IMR-90 (cell line): ENCODE measurements at regions not wholly inside any gene's neighbourhood (a gene's known extent, or its start where the extent isn't known, plus 50 kb on each side); places are given as distances from the start of the nearest gene placed in this dataset.
A peak's percentile ranks its signal among the peaks of the same experiment; 100 is the strongest.

ENCODE experiments used
- ATAC-seq: fragments of 200-7000 bp; cut with Tn5 transposase; 2 replicates; pipeline ENCODE4 v1.9.1; 2020; ENCODE audit warnings: low read depth, mild to moderate bottlenecking, moderate library complexity
- BruUV-seq: library from RNA; stranded (reverse); fragments of 400-500 nt; replicated peaks from 2 replicates; lab custom pipeline; 2021; lab: Mats Ljungman, UMichigan
- CTCF ChIA-PET: fragments of 300-600 bp; formaldehyde crosslinking; extraction: SDS; loops from one replicate; lab custom pipeline; 2021; ENCODE audit warnings: antibody characterized with exemption; lab: Yijun Ruan, JAX
- POLR2A ChIA-PET: fragments of 300-600 bp; sonication (Branson Sonifier 250); formaldehyde crosslinking; loops from one replicate; lab custom pipeline; 2022; ENCODE audit warnings: antibody characterized with exemption; ENCODE audit not compliant: unreplicated experiment; lab: Charles Lee
- DNase-seq: peaks from one replicate; pipeline ENCODE4 v3.0.0; 2013
- H2AFZ ChIP-seq: replicated peaks from 2 replicates; pipeline ENCODE3; 2013; ENCODE audit warnings: low read length, mild to moderate bottlenecking; ENCODE audit not compliant: poor library complexity
- H2AK5ac ChIP-seq: 2 replicates; pipeline ENCODE4 v1.6.1; 2013; ENCODE audit warnings: low read depth, low read length, inconsistent platforms
- H2AK9ac ChIP-seq: replicated peaks from 2 replicates; pipeline ENCODE3; 2013; ENCODE audit warnings: mild to moderate bottlenecking, low read depth, low read length, moderate library complexity; ENCODE audit not compliant: poor library complexity
- H2BK120ac ChIP-seq: 2 replicates; pipeline ENCODE4 v1.6.1; 2013; ENCODE audit warnings: low read depth, low read length, inconsistent platforms
- H2BK15ac ChIP-seq: 3 replicates; pipeline ENCODE4 v1.6.1; 2013; ENCODE audit warnings: low read depth, low read length, inconsistent platforms
- H2BK20ac ChIP-seq: 2 replicates; pipeline ENCODE4 v1.6.1; 2013; ENCODE audit warnings: low read depth, mild to moderate bottlenecking, inconsistent platforms, low read length, moderate library complexity
- H2BK5ac ChIP-seq: 2 replicates; pipeline ENCODE4 v1.6.1; 2013; ENCODE audit warnings: mild to moderate bottlenecking, low read depth, low read length, inconsistent platforms; ENCODE audit not compliant: poor library complexity, severe bottlenecking
- H3K14ac ChIP-seq: replicated peaks from 2 replicates; pipeline ENCODE4 v1.6.1; 2013; ENCODE audit warnings: low read depth, low read length, inconsistent platforms
- H3K18ac ChIP-seq: 2 replicates; pipeline ENCODE4 v1.6.1; 2013; ENCODE audit warnings: low read depth, low read length, control low read depth
- H3K23ac ChIP-seq: 2 replicates; pipeline ENCODE4 v1.6.1; 2013; ENCODE audit warnings: low read depth, low read length, inconsistent platforms
- H3K27ac ChIP-seq: 2 replicates; pipeline ENCODE4 v1.5.1; 2013; ENCODE audit warnings: mild to moderate bottlenecking, control low read depth, low read length; ENCODE audit not compliant: insufficient read depth
- H3K27me3 ChIP-seq: 2 replicates; pipeline ENCODE4 v1.6.1; 2013; ENCODE audit warnings: low read length; ENCODE audit not compliant: control insufficient read depth, insufficient read depth
- H3K36me3 ChIP-seq: 2 replicates; pipeline ENCODE4 v1.6.1; 2013; ENCODE audit warnings: low read length, mixed read lengths; ENCODE audit not compliant: control insufficient read depth, insufficient read depth
- H3K4ac ChIP-seq: 2 replicates; pipeline ENCODE4 v1.6.1; 2013; ENCODE audit warnings: low read depth, low read length, inconsistent platforms
- H3K4me1 ChIP-seq: 2 replicates; pipeline ENCODE4 v1.6.1; 2013; ENCODE audit warnings: low read length, mixed read lengths; ENCODE audit not compliant: control insufficient read depth, insufficient read depth
- H3K4me2 ChIP-seq: 2 replicates; pipeline ENCODE4 v1.6.1; 2013; ENCODE audit warnings: low read depth, mild to moderate bottlenecking, control low read depth, low read length, moderate library complexity
- H3K4me3 ChIP-seq: 2 replicates; pipeline ENCODE4 v1.5.1; 2013; ENCODE audit warnings: low read depth, mild to moderate bottlenecking, control low read depth, low read length, moderate library complexity; ENCODE audit not compliant: insufficient read depth
- H3K56ac ChIP-seq: 2 replicates; pipeline ENCODE4 v1.6.1; 2013; ENCODE audit warnings: low read length, inconsistent platforms; ENCODE audit not compliant: insufficient read depth; ENCODE audit errors: extremely low read depth
- H3K79me1 ChIP-seq, 2 experiments: 2 replicates each; pipeline ENCODE4 v1.6.1; 2013; ENCODE audit warnings: low read length in 2 of 2, inconsistent platforms in 1 of 2, low read depth in 1 of 2
- H3K9ac ChIP-seq: 2 replicates; pipeline ENCODE4 v1.6.1; 2013; ENCODE audit warnings: low read depth, low read length, control low read depth
- H3K9me1 ChIP-seq: 2 replicates; pipeline ENCODE4 v1.6.1; 2013; ENCODE audit warnings: low read length, inconsistent platforms; ENCODE audit not compliant: insufficient read depth
- H3K9me3 ChIP-seq: 2 replicates; pipeline ENCODE4 v1.6.1; 2013; ENCODE audit warnings: low read length; ENCODE audit not compliant: control insufficient read depth, insufficient read depth
- H4K20me1 ChIP-seq: 2 replicates; pipeline ENCODE4 v1.6.1; 2013; ENCODE audit warnings: low read length, inconsistent platforms; ENCODE audit not compliant: insufficient read depth
- H4K5ac ChIP-seq: 2 replicates; pipeline ENCODE4 v1.6.1; 2013; ENCODE audit warnings: mild to moderate bottlenecking, low read depth, low read length, control low read depth
- H4K8ac ChIP-seq, 2 experiments: 2 replicates each; pipeline ENCODE4 v1.6.1; 2013; ENCODE audit warnings: low read depth in 2 of 2, low read length in 2 of 2, control low read depth in 1 of 2, inconsistent platforms in 1 of 2
- H4K91ac ChIP-seq: 2 replicates; pipeline ENCODE4 v1.6.1; 2013; ENCODE audit warnings: low read depth, low read length, inconsistent platforms; ENCODE audit not compliant: insufficient read depth
- BHLHE40 ChIP-seq: fragments of 150-350 bp; IDR thresholded peaks from 2 replicates; pipeline ENCODE4 v1.6.1; 2016; ENCODE audit warnings: mild to moderate bottlenecking, low read depth, low read length
- CHD1 ChIP-seq: IDR thresholded peaks from 2 replicates; pipeline ENCODE4 v1.6.1; 2012; ENCODE audit warnings: low read depth, low read length, improper control_type of control experiment
- CTCF ChIP-seq: conservative IDR thresholded peaks from 2 replicates; pipeline ENCODE4 v1.5.1; 2012; ENCODE audit warnings: mild to moderate bottlenecking, low read depth, low read length, improper control_type of control experiment
- FOS ChIP-seq: fragments of 150-350 bp; IDR thresholded peaks from 2 replicates; pipeline ENCODE4 v1.6.1; 2016; ENCODE audit warnings: low read depth, low read length
- MAFK ChIP-seq: IDR thresholded peaks from 2 replicates; pipeline ENCODE4 v1.6.1; 2012; ENCODE audit warnings: low read depth, low read length, improper control_type of control experiment
- MAZ ChIP-seq: IDR thresholded peaks from 2 replicates; pipeline ENCODE4 v1.6.1; 2012; ENCODE audit warnings: low read depth, mild to moderate bottlenecking, low read length, improper control_type of control experiment, moderate library complexity, borderline replicate concordance
- RAD21 ChIP-seq: IDR thresholded peaks from 2 replicates; pipeline ENCODE4 v1.6.1; 2012; ENCODE audit warnings: low read length, improper control_type of control experiment
- SMC3 ChIP-seq: fragments of 150-350 bp; IDR thresholded peaks from 2 replicates; pipeline ENCODE4 v1.6.1; 2016; ENCODE audit warnings: low read depth, mild to moderate bottlenecking, antibody characterized with exemption, low read length, moderate library complexity
- WGBS, 2 experiments: methylation state at CpG; one replicate each; pipeline versions ENCODE4 v1.1.5 to v1.1.7; 2013; ENCODE audit warnings: missing lambda C conversion rate in 2 of 2; ENCODE audit not compliant: insufficient read length in 1 of 2; ENCODE audit errors: extremely low coverage in 2 of 2; 5-methylcytosine and 5-hydroxymethylcytosine counted together
- dilution Hi-C: fragments of 300-500 bp; cut with HindIII; formaldehyde crosslinking; loops from one replicate; pipeline ENCODE4 v1.14.3; 2018; ENCODE audit warnings: low sequenced_read_pairs; ENCODE audit not compliant: unreplicated experiment
- in situ Hi-C: fragments of 300-500 bp; cut with MboI; formaldehyde crosslinking; loops from 3 replicates; pipeline ENCODE4 v1.14.3; 2019; ENCODE audit warnings: low sequenced_read_pairs, inconsistent platforms, mixed read lengths
- intact Hi-C: fragments of 100-400 bp; cut with micrococcal nuclease; formaldehyde crosslinking; loops from 2 replicates; pipeline ENCODE4 v1.10.0; 2022

- TF ChIP-seq SMC3, result peak; percentile 48
- 0 out of 2 replicates have a peak, but pooled peaks have one; percentile 46 for TF ChIP-seq BHLHE40
- TF ChIP-seq CHD1, result no peak
- no peak; the same call in 1 of the 2 replicates for TF ChIP-seq MAFK
- no peak for TF ChIP-seq FOS
- peak; percentile 70 for TF ChIP-seq CTCF
- peak; percentile 76 for TF ChIP-seq RAD21
- peak; percentile 78; the same call in 1 of the 2 replicates for TF ChIP-seq MAZ
- H3K4me2 ChIP-seq, result peak overlapping the region; percentile 68
Observed at GRCh38 chrX:131821945-131822622, 201.0 kb upstream of the STK26 start.

More at GRCh38 chrX:131821945-131822622, 201.0 kb upstream of the STK26 start:
- WGBS, 2 experiments, result 40% methylated on average over 16 of the region's 22 CpGs; no CpG with 5 or more reads in 1 of the 2 experiments
- Histone ChIP-seq H3K14ac (no peak overlapping the region; the same call in 1 of the 2 replicates), H2AFZ (peak overlapping the region; percentile 85), H3K56ac (peak overlapping the region; percentile 91; the same call in 1 of the 2 replicates), H3K23ac (no peak overlapping the region), H3K9me3 (no peaks in the 10 kb centered on the region), H3K27ac (peak overlapping the region; percentile 94), H4K91ac (peak overlapping the region; percentile 81; the same call in 1 of the 2 replicates), H3K4me3 (peak overlapping the region; percentile 61), H3K18ac (peak overlapping the region; percentile 90), H4K5ac (peak overlapping the region; percentile 93), H3K27me3 (peaks cover 5% of the 10 kb centered on the region), H2BK5ac (peak overlapping the region; percentile 88), H2AK9ac (peak overlapping the region; percentile 47), H4K8ac (peak overlapping the region; percentile 87 to 99), H4K20me1 (no peaks in the 10 kb centered on the region), H3K4ac (peak overlapping the region; percentile 86), H3K36me3 (no peaks in the 10 kb centered on the region), H3K9ac (peak overlapping the region; percentile 71), H3K9me1 (no peaks in the 10 kb centered on the region), H2BK15ac (no peak overlapping the region), H3K79me1 (no peaks in the 10 kb centered on the region), H2AK5ac (no peak overlapping the region), H2BK120ac (peak overlapping the region; percentile 98), H3K4me1 (no peaks in the 10 kb centered on the region), H2BK20ac (peak overlapping the region; percentile 93)
- DNase-seq (peak; percentile 85), ATAC-seq (peak; percentile 94)
- POLR2A ChIA-PET, result no interaction called here
- CTCF ChIA-PET, result no interaction called here
- dilution Hi-C loops, result no loop called here
- intact Hi-C loops, result loop anchor here (1.0 to 2.0 kb wide), 3 partner anchors 29 to 93 kb away; no protein-coding TSS in a partner anchor
- in situ Hi-C loops, result no loop called here
- no TSS peak for BruUV-seq
